ENCODE measurements at regions not wholly inside any gene's neighbourhood (a gene's known extent, or its start where the extent isn't known, plus 50 kb on each side); places are given as distances from the start of the nearest gene placed in this dataset.

DNA sequence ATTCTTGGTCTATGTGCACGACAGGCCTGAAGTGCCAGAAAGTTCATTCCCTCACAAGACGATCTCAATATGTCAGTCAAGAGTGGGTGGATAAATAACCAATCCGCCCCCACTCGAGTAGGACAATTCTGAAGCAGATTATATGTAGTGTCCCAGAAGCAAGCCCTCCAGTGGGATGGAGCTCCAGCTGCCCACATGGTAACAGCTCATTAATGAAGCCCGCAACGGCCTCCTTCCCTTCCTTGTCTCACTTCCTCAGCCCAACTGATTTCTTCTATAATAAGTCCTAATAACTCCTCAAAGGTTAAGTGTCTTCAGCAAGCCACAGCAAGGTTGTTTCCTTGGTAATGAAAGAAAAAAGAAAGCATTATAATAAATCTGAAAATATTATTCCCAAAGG, 82.1 kb upstream of the F13A1 start:
- no peaks in the 10 kb centered on the region for H3K4me1 Mint-ChIP-seq (ENCODE audit: low read depth)
- peaks cover 2% of the 10 kb centered on the region for H3K27me3 Mint-ChIP-seq (ENCODE audit: low read depth)
- no peaks in the 10 kb centered on the region for H3K9me3 Mint-ChIP-seq
- DNase-seq (ENCODE audit: low spot score) = no peak
- intact Hi-C loops (cut with micrococcal nuclease) = no loop called here
- no peaks in the 10 kb centered on the region for H3K36me3 Mint-ChIP-seq (ENCODE audit: low read depth)
- H3K4me3 Mint-ChIP-seq (ENCODE audit: low read depth) = no peak overlapping the region
- H3K27ac Mint-ChIP-seq = no peak overlapping the region

DNA sequence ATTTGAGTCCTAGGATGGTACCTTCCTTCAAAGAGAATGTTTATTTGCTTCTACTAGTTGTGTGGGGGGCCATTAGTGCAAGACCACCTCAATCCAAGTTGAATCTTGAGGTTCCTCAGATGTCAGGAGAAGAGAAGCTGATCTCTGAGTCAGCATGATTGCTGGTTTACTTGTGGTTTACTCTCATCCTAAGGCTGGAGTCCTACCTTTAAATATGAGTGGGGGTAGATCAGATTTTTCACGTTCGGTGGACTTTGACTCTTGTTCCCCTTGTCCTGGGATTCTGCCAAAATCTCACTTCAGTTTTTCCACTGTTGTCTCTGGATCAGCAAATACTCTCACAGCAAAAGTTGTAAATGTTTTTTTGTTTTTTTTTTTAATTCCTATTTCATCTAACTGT, 84.6 kb upstream of the F13A1 start:
- DNase-seq (ENCODE audit: low spot score) = no peak
- H3K27me3 Mint-ChIP-seq (ENCODE audit: low read depth) = peaks cover 2% of the 10 kb centered on the region
- H3K36me3 Mint-ChIP-seq (ENCODE audit: low read depth) = no peaks in the 10 kb centered on the region
- no peaks in the 10 kb centered on the region for H3K9me3 Mint-ChIP-seq
- H3K4me3 Mint-ChIP-seq (ENCODE audit: low read depth) = no peak overlapping the region
- no peak overlapping the region for H3K27ac Mint-ChIP-seq
- no peaks in the 10 kb centered on the region for H3K4me1 Mint-ChIP-seq (ENCODE audit: low read depth)
- intact Hi-C loops (cut with micrococcal nuclease) = no loop called here

DNA sequence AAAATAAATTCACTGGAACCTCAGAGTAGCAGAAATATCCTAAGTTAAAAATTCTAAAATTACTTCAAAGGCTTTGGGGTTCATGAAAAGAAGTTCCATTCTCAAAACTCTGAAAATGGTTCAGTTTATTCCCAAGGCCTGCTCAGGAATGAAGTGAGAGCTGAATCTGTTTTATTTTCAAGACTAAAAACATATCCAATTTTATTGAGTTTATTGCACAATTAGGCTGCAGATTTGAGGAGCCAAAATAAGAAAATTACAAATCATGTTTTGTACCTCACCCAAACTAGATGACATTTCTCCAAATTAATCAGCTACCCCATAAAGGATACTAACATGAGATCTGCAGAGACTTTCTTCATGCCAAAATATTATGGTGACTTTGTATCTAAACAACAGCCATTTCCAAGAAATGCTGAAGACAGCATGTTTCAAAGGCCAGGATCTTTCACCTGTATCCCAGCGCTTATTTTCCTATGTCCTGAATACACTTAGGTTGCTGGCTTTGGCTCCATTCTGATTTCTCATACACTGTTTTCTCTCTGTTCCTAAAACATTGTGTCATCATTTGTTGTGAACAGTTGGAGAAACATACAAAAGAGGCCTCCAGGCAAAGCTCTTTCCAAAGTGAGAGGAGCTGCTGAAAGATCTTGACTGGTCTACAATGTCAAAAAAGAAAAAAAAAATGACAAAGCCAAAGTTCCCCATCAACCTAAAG, 85.7 kb upstream of the F13A1 start:
- no peaks in the 10 kb centered on the region for H3K9me3 Mint-ChIP-seq
- H3K4me1 Mint-ChIP-seq (ENCODE audit: low read depth) = no peaks in the 10 kb centered on the region
- no peak for DNase-seq (ENCODE audit: low spot score)
- intact Hi-C loops (cut with micrococcal nuclease) = no loop called here
- peaks cover 2% of the 10 kb centered on the region for H3K27me3 Mint-ChIP-seq (ENCODE audit: low read depth)
- no peaks in the 10 kb centered on the region for H3K36me3 Mint-ChIP-seq (ENCODE audit: low read depth)
- no peak overlapping the region for H3K27ac Mint-ChIP-seq
- no peak overlapping the region for H3K4me3 Mint-ChIP-seq (ENCODE audit: low read depth)

DNA sequence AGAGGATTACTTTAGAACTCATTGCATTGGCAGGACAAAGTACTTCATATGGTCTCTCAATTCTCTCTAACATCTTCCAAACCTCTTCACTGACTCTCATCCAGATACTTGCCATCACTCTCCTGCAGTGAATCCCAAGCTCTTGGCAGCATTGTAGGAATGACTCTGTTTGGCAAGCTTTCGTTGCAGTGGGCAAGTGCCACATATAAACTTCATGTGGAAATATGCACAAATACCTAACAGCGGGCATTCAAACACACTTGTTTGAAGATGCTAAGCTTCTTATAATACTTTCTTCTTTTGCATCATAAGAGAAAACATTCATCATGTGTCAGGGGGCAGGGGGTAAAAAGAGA, 86.2 kb upstream of the F13A1 start:
- no peaks in the 10 kb centered on the region for H3K4me1 Mint-ChIP-seq (ENCODE audit: low read depth)
- H3K4me3 Mint-ChIP-seq (ENCODE audit: low read depth) = no peak overlapping the region
- no peak overlapping the region for H3K27ac Mint-ChIP-seq
- no peaks in the 10 kb centered on the region for H3K9me3 Mint-ChIP-seq
- no peak for DNase-seq (ENCODE audit: low spot score)
- H3K36me3 Mint-ChIP-seq (ENCODE audit: low read depth) = no peaks in the 10 kb centered on the region
- intact Hi-C loops (cut with micrococcal nuclease) = no loop called here
- H3K27me3 Mint-ChIP-seq (ENCODE audit: low read depth) = peaks cover 2% of the 10 kb centered on the region

DNA sequence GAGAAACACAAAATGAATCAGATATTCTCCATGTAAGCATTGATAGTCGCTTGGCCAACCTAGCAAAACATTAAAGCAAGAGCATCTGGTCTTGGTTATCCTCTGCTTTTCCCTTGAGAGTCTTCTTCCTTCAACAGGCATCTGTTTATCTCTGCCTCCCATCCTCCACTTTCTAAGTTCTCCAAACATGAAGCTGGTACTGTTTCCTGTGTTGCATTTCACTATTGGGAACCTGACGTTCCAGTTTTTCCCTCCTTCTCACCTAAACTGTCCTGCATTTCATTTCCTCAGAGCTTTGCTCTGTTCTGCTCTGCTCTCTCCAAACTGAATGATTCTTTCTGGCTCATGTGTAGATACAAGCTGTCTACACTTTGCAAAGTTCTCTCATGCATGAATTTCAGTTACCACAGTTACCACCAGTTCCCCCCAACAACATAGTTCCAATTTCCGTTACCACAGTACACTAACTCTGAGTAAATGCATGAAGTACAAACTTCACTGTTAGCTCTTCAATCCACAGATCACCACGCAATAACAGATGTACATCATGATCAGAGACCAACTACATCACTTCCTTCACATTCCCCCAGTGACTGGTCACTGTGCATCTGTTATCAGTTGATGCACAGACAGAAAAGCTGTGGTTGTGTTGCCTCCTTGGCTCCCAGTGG, 86.7 kb upstream of the F13A1 start:
- intact Hi-C loops (cut with micrococcal nuclease) = no loop called here
- Mint-ChIP-seq H3K36me3 (ENCODE audit: low read depth) (no peaks in the 10 kb centered on the region), H3K4me3 (ENCODE audit: low read depth) (no peak overlapping the region), H3K4me1 (ENCODE audit: low read depth) (no peaks in the 10 kb centered on the region), H3K27me3 (ENCODE audit: low read depth) (peaks cover 2% of the 10 kb centered on the region), H3K27ac (no peak overlapping the region), H3K9me3 (no peaks in the 10 kb centered on the region)
- no peak for DNase-seq (ENCODE audit: low spot score)

DNA sequence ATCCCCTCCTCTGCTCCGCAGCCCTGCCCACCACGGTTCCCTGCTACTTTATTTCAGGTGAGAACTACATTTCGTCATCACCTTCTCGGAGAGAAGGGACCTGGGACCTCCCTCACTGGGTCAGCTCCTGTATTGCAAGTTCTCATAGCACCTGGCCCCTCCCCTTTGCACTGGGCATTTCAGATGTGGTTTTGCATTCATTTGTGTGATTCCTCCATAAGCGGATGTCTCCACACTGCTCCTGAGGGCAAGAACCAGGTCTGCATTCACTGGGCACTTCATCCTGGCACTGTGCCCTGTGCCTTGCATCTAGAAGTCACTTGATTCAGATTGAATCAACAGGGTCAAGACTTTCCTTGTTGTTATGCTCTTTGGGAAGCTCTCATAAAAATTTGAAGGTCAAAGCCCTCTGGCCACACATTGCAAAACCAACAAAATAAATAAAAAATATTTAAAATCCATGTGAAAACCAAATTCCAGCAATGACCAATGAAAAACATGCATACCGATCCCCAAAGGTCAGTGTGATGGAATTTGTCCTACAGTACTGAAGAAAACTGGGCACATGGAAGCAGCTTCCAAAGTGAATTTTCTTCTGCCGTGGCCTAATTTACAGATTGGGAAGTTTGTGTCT, 89.1 kb upstream of the F13A1 start:
- Mint-ChIP-seq H3K4me1 (ENCODE audit: low read depth) (no peaks in the 10 kb centered on the region), H3K36me3 (ENCODE audit: low read depth) (no peaks in the 10 kb centered on the region), H3K27ac (no peak overlapping the region), H3K4me3 (ENCODE audit: low read depth) (no peak overlapping the region), H3K27me3 (ENCODE audit: low read depth) (peaks cover 2% of the 10 kb centered on the region), H3K9me3 (no peaks in the 10 kb centered on the region)
- intact Hi-C loops (cut with micrococcal nuclease) = no loop called here
- DNase-seq (ENCODE audit: low spot score) = no peak

DNA sequence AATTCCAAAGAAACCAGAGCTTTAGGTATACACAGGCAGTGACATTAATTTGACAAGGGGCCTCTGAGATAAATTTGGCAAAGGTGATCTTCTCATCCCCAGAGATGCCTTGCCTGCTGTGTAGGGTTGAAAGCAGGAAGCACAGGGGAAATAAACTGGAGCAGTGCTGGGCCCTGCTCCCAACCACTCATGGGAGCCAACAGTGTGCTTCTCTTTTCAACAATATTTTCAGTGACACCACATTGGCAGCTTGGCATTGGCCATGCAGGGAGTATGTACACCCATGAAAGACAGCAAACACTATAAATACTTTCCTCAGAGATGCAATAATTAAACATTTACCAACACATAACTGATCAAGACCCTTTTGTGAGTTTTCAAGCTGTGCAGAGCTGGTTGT, 90.7 kb upstream of the F13A1 start:
- no peak overlapping the region for H3K4me3 Mint-ChIP-seq (ENCODE audit: low read depth)
- no peaks in the 10 kb centered on the region for H3K9me3 Mint-ChIP-seq
- H3K4me1 Mint-ChIP-seq (ENCODE audit: low read depth) = no peaks in the 10 kb centered on the region
- H3K36me3 Mint-ChIP-seq (ENCODE audit: low read depth) = no peaks in the 10 kb centered on the region
- no peak for DNase-seq (ENCODE audit: low spot score)
- H3K27ac Mint-ChIP-seq = no peak overlapping the region
- H3K27me3 Mint-ChIP-seq (ENCODE audit: low read depth) = peaks cover 6% of the 10 kb centered on the region
- intact Hi-C loops (cut with micrococcal nuclease) = no loop called here

DNA sequence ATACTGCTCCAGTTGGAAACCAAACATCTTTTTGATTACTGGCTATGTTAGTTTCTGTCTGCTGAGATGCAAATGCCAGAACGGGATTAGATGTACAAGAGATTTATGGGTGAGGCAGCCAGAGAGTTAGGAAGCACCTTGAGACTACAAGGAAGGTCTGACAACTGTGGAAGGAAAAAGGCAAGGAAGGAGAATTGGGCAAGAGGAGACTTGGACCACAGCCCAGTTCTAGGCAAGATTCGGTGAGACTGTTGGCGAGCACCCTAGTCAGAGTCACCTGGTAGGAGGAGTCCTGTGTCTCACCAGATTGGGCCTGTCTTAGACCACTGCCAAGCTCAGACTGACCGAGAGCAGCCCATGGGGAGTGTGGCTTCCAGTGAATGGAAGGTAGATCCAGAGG, 91.8 kb upstream of the F13A1 start:
- no peak for DNase-seq (ENCODE audit: low spot score)
- Mint-ChIP-seq H3K36me3 (ENCODE audit: low read depth) (no peaks in the 10 kb centered on the region), H3K4me3 (ENCODE audit: low read depth) (no peak overlapping the region), H3K4me1 (ENCODE audit: low read depth) (no peaks in the 10 kb centered on the region), H3K27ac (no peak overlapping the region), H3K27me3 (ENCODE audit: low read depth) (peaks cover 6% of the 10 kb centered on the region), H3K9me3 (no peaks in the 10 kb centered on the region)
- intact Hi-C loops (cut with micrococcal nuclease) = no loop called here

DNA sequence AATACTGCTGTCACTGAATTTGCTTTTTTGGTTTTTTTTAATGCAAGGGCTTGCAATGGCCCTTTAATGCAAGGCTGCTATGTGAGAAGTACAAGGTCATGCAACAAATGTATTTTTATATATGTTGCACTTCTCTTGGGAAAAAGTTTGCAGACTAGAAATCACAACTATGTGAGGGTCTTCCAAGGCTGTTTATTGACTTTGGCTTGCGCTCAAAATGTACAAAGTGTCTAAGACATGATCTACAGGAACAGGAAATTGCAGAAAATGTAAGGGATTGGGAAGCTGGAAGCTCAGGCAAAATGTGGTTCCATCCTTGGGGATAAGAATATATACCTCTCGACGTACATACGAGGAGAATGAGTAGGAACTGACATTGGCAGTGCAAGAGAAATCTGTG, 92.2 kb upstream of the F13A1 start:
- no peak for DNase-seq (ENCODE audit: low spot score)
- Mint-ChIP-seq H3K27ac (no peak overlapping the region), H3K4me1 (ENCODE audit: low read depth) (no peaks in the 10 kb centered on the region), H3K36me3 (ENCODE audit: low read depth) (no peaks in the 10 kb centered on the region), H3K4me3 (ENCODE audit: low read depth) (no peak overlapping the region), H3K9me3 (no peaks in the 10 kb centered on the region), H3K27me3 (ENCODE audit: low read depth) (peaks cover 6% of the 10 kb centered on the region)
- intact Hi-C loops (cut with micrococcal nuclease) = no loop called here

DNA sequence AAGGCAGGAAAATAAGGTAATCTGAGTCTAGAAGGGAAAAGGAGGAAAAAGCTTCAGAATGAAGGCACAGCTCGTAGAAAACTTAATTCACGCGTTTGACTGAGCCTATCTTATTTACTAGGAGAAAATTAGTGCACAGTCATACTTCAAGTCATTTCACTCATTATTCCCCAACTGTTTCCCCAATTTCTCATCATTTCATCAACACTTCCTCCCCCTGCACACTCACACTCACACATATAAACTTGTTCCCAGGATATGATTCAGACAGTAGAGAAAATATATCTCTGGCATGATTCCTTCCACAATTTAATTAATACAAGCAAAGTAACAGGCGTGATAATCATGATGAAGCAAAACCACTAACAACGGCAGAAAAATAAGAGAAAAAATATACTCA, 94.5 kb upstream of the F13A1 start:
- no peaks in the 10 kb centered on the region for H3K4me1 Mint-ChIP-seq (ENCODE audit: low read depth)
- intact Hi-C loops (cut with micrococcal nuclease) = no loop called here

DNA sequence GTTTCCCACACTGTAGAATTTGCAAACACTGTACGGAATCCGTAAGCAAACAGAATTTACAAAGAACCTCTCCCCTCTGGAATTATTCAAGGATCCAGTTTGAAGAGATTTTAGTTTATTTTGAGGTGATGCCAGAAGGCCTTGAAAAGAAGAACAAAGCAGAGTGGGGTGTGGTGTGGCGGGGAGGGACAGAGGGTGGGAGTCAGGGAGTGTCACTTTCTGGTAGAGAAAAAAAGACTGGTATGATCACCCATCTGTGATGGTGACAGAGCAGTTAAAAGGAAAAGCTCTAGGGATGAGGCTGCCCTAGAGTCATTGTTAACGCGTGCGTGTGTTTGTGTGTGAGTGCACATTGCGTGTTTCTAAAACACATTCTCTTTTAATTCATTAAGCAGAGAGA, 97.0 kb upstream of the F13A1 start:
- Mint-ChIP-seq H3K4me3 (ENCODE audit: low read depth) (no peak overlapping the region), H3K36me3 (ENCODE audit: low read depth) (no peaks in the 10 kb centered on the region), H3K27me3 (ENCODE audit: low read depth) (peaks cover 6% of the 10 kb centered on the region)

More for the DNA sequence above, 94.5 kb upstream of the F13A1 start:
- Mint-ChIP-seq H3K4me3 (ENCODE audit: low read depth) (no peak overlapping the region), H3K9me3 (no peaks in the 10 kb centered on the region), H3K27me3 (ENCODE audit: low read depth) (peaks cover 6% of the 10 kb centered on the region), H3K36me3 (ENCODE audit: low read depth) (no peaks in the 10 kb centered on the region), H3K27ac (no peak overlapping the region)
- no peak for DNase-seq (ENCODE audit: low spot score)

DNA sequence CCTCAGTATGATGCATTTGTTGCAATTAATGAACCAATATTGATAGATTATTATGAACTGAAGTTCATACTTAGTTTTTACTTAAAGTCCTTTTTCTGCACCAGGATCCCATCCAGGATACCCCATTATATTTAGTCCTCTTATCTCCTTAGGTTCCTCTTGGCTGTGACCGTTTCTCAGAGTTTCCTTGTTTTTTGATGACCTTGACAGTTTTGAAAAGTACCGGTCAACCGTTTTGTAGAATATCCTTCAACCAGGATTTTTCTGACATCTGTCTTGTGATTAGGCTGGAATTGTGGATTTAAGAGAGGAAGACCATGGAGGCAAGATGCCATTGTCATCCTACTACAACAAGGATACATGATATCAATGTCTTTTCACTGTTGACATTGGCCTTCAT, 98.0 kb upstream of the F13A1 start:
- no peaks in the 10 kb centered on the region for H3K9me3 Mint-ChIP-seq
- no peaks in the 10 kb centered on the region for H3K36me3 Mint-ChIP-seq (ENCODE audit: low read depth)

More for the DNA sequence above, 97.0 kb upstream of the F13A1 start:
- intact Hi-C loops (cut with micrococcal nuclease) = no loop called here
- Mint-ChIP-seq H3K9me3 (no peaks in the 10 kb centered on the region), H3K4me1 (ENCODE audit: low read depth) (no peaks in the 10 kb centered on the region), H3K27ac (no peak overlapping the region)
- no peak for DNase-seq (ENCODE audit: low spot score)

DNA sequence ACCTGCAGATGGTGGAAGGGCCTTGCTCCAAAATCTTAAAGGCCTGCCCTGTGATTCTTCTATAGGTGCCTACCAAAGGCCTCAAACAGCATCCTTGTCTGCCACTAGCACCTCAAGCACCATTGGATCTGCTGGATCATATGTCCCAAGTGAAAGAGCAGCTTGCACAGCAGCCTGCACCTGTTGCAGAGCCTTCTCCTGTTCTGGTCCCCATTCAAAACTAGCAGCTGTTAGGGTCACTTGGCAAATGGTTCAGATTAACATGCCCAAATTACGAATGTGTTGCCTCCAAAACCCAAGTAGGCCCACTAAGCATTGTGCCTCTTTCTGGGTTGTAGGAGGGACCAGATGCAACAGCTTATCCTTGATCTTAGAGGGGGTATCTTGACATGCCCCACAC, 99.6 kb upstream of the F13A1 start:
- no peaks in the 10 kb centered on the region for H3K9me3 Mint-ChIP-seq
- intact Hi-C loops (cut with micrococcal nuclease) = no loop called here

More for the DNA sequence above, 98.0 kb upstream of the F13A1 start:
- peaks cover 8% of the 10 kb centered on the region for H3K27me3 Mint-ChIP-seq (ENCODE audit: low read depth)
- H3K4me1 Mint-ChIP-seq (ENCODE audit: low read depth) = no peaks in the 10 kb centered on the region
- H3K27ac Mint-ChIP-seq = no peak overlapping the region
- H3K4me3 Mint-ChIP-seq (ENCODE audit: low read depth) = no peak overlapping the region
- intact Hi-C loops (cut with micrococcal nuclease) = no loop called here
- no peak for DNase-seq (ENCODE audit: low spot score)

More for the DNA sequence above, 99.6 kb upstream of the F13A1 start:
- no peak overlapping the region for H3K4me3 Mint-ChIP-seq (ENCODE audit: low read depth)
- H3K27me3 Mint-ChIP-seq (ENCODE audit: low read depth) = peaks cover 4% of the 10 kb centered on the region
- H3K27ac Mint-ChIP-seq = no peak overlapping the region
- no peaks in the 10 kb centered on the region for H3K4me1 Mint-ChIP-seq (ENCODE audit: low read depth)
- no peaks in the 10 kb centered on the region for H3K36me3 Mint-ChIP-seq (ENCODE audit: low read depth)
- no peak for DNase-seq (ENCODE audit: low spot score)

All from activated T-helper 2 cell treated with anti-CD3 and anti-CD28 coated beads, Interferon-gamma antibody, Interleukin-2, Interleukin-4, amounts not matched to agents 10 μg/mL and 5 μg/mL and 100 μg/mL, durations not matched to agents 14 hours and 24 hours and 36 hours (primary cell).